ENCODE measurements at regions not wholly inside any gene's neighbourhood (a gene's known extent, or its start where the extent isn't known, plus 50 kb on each side); places are given as distances from the start of the nearest gene placed in this dataset.

DNA sequence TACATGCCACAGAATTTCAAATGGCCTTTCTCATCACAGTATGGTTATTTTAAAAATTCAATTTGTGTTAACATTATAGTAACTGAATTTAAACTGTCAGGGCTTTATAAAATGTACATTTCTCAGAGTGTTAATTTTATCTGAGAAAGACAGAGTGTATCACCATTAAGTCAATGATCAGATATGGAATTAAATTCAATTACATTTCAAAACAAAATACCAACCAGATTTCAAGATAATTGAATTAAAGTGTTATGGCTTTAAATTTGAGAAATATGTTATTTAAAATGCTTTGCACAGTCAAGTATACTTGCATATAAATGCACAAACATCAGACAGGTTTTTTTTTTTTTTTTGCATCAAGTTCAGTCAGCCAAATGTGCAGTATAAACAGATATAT is 1574.4 kb downstream of the BRINP3 start:
- no peak for TF ChIP-seq POLR2A (IDR thresholded peaks at IDR 0.05)
- TF ChIP-seq, protein P1, sequence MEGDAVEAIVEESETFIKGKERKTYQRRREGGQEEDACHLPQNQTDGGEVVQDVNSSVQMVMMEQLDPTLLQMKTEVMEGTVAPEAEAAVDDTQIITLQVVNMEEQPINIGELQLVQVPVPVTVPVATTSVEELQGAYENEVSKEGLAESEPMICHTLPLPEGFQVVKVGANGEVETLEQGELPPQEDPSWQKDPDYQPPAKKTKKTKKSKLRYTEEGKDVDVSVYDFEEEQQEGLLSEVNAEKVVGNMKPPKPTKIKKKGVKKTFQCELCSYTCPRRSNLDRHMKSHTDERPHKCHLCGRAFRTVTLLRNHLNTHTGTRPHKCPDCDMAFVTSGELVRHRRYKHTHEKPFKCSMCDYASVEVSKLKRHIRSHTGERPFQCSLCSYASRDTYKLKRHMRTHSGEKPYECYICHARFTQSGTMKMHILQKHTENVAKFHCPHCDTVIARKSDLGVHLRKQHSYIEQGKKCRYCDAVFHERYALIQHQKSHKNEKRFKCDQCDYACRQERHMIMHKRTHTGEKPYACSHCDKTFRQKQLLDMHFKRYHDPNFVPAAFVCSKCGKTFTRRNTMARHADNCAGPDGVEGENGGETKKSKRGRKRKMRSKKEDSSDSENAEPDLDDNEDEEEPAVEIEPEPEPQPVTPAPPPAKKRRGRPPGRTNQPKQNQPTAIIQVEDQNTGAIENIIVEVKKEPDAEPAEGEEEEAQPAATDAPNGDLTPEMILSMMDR (IDR thresholded peaks at IDR 0.05 in 8 of 11, conservative IDR thresholded peaks at IDR 0.05 in 3 of 11): no peak
- no peak for TF ChIP-seq POLR2AphosphoS5 (IDR thresholded peaks at IDR 0.05)
